Subcutaneous abdominal adipose tissue (tissue), 5 donors: ENCODE measurements at regions not wholly inside any gene's neighbourhood (a gene's known extent, or its start where the extent isn't known, plus 50 kb on each side); places are given as distances from the start of the nearest gene placed in this dataset.
"Not testable (repeated sequence)": the region's sequence is repeated elsewhere in the genome, so short reads cannot be mapped to it uniquely, and the experiment has no call there.

Experiments
- H3K27ac ChIP-seq: one replicate; pipeline ENCODE4 v1.7.0; 2013; ENCODE audit warnings: low read depth, mild to moderate bottlenecking, inconsistent platforms, low read length, moderate library complexity
- H3K27me3 ChIP-seq, 5 donors: one replicate each; pipeline ENCODE4 v1.7.0; 2013; ENCODE audit warnings: low read length in 5 of 5, inconsistent platforms in 1 of 5; ENCODE audit not compliant: control insufficient read depth in 5 of 5, insufficient read depth in 4 of 5
- H3K36me3 ChIP-seq, 5 donors: one replicate each; pipeline ENCODE4 v1.7.0; 2013; ENCODE audit warnings: low read length in 5 of 5; ENCODE audit not compliant: control insufficient read depth in 5 of 5, insufficient read depth in 5 of 5
- H3K4me1 ChIP-seq, 5 donors: one replicate each; pipeline ENCODE4 v1.7.0; 2013; ENCODE audit warnings: low read length in 5 of 5, mild to moderate bottlenecking in 3 of 5, moderate library complexity in 1 of 5; ENCODE audit not compliant: control insufficient read depth in 5 of 5, insufficient read depth in 5 of 5
- H3K4me3 ChIP-seq, 5 donors: one replicate each; pipeline ENCODE4 v1.7.0; 2013; ENCODE audit warnings: low read length in 5 of 5, low read depth in 1 of 5
- H3K9ac ChIP-seq, 5 donors: one replicate each; pipeline ENCODE4 v1.7.0; 2013; ENCODE audit warnings: low read length in 5 of 5, mild to moderate bottlenecking in 4 of 5, moderate library complexity in 3 of 5
- H3K9me3 ChIP-seq, 5 donors: one replicate each; pipeline ENCODE4 v1.7.0; 2013; ENCODE audit warnings: low read length in 5 of 5; ENCODE audit not compliant: control insufficient read depth in 5 of 5
- donor health status: healthy.
- donor health status: healthy.
- donor health status: healthy.
- donor health status: healthy.
- donor health status: healthy.

GRCh38 chr15:38846346-38846745 is 281.7 kb upstream of the RASGRP1 start:
- Histone ChIP-seq H3K9ac (no peak overlapping the region), H3K4me3 (no peak overlapping the region), H3K36me3 (no peaks in the 10 kb centered on the region), H3K4me1 (peaks cover 0 to 7% (median 0%) of the 10 kb centered on the region in 5 donors), H3K27ac (no peak overlapping the region), H3K9me3 (no peaks in the 10 kb centered on the region), H3K27me3 (no peaks in the 10 kb centered on the region)

- Histone ChIP-seq H3K27ac (no peak overlapping the region), H3K36me3 (no peaks in the 10 kb centered on the region)
Measured at GRCh38 chr15:38847666-38848065, 283.1 kb upstream of the RASGRP1 start.

GRCh38 chr15:38849046-38849445 is 284.4 kb upstream of the RASGRP1 start:
- H3K27me3 ChIP-seq = no peaks in the 10 kb centered on the region
- no peak overlapping the region for H3K4me3 ChIP-seq
- H3K36me3 ChIP-seq = no peaks in the 10 kb centered on the region
- no peaks in the 10 kb centered on the region for H3K9me3 ChIP-seq
- H3K4me1 ChIP-seq = peaks cover 0 to 7% (median 0%) of the 10 kb centered on the region in 5 donors
- no peak overlapping the region for H3K9ac ChIP-seq
- H3K27ac ChIP-seq = no peak overlapping the region

More at GRCh38 chr15:38847666-38848065, 283.1 kb upstream of the RASGRP1 start:
- no peak overlapping the region for H3K9ac ChIP-seq
- H3K9me3 ChIP-seq = no peaks in the 10 kb centered on the region
- peaks cover 0 to 7% (median 0%) of the 10 kb centered on the region in 5 donors for H3K4me1 ChIP-seq
- no peaks in the 10 kb centered on the region for H3K27me3 ChIP-seq
- no peak overlapping the region for H3K4me3 ChIP-seq

GRCh38 chr15:38852188-38852587 is 287.6 kb upstream of the RASGRP1 start:
- not testable (repeated sequence) for H3K4me1 ChIP-seq, H3K9me3 ChIP-seq, H3K9ac ChIP-seq, H3K27me3 ChIP-seq, H3K4me3 ChIP-seq, H3K36me3 ChIP-seq, H3K27ac ChIP-seq

GRCh38 chr15:38853608-38854007 is 289.0 kb upstream of the RASGRP1 start:
- Histone ChIP-seq H3K27ac (no peak overlapping the region), H3K4me3 (no peak overlapping the region), H3K36me3 (no peaks in the 10 kb centered on the region), H3K4me1 (no peaks in the 10 kb centered on the region), H3K27me3 (no peaks in the 10 kb centered on the region), H3K9ac (no peak overlapping the region), H3K9me3 (no peaks in the 10 kb centered on the region)

- no peaks in the 10 kb centered on the region for H3K9me3 ChIP-seq
- no peaks in the 10 kb centered on the region for H3K27me3 ChIP-seq
- no peaks in the 10 kb centered on the region for H3K4me1 ChIP-seq
- H3K9ac ChIP-seq = no peak overlapping the region
- no peaks in the 10 kb centered on the region for H3K36me3 ChIP-seq
- no peak overlapping the region for H3K4me3 ChIP-seq
- H3K27ac ChIP-seq = no peak overlapping the region
Measured at GRCh38 chr15:38854506-38854905, 289.9 kb upstream of the RASGRP1 start.

GRCh38 chr15:38857814-38858213 is 293.2 kb upstream of the RASGRP1 start:
- no peaks in the 10 kb centered on the region for H3K27me3 ChIP-seq
- H3K4me1 ChIP-seq = peaks cover 0 to 5% (median 0%) of the 10 kb centered on the region in 5 donors
- no peaks in the 10 kb centered on the region for H3K36me3 ChIP-seq
- no peak overlapping the region for H3K9ac ChIP-seq
- H3K27ac ChIP-seq = no peak overlapping the region
- no peak overlapping the region for H3K4me3 ChIP-seq
- no peaks in the 10 kb centered on the region for H3K9me3 ChIP-seq

GRCh38 chr15:38859574-38859973 is 295.0 kb upstream of the RASGRP1 start:
- H3K27me3 ChIP-seq = no peaks in the 10 kb centered on the region
- H3K4me3 ChIP-seq = no peak overlapping the region
- peaks cover 0 to 9% (median 4%) of the 10 kb centered on the region in 5 donors for H3K4me1 ChIP-seq
- H3K27ac ChIP-seq = no peak overlapping the region
- H3K36me3 ChIP-seq = no peaks in the 10 kb centered on the region
- H3K9ac ChIP-seq = no peak overlapping the region
- H3K9me3 ChIP-seq = no peaks in the 10 kb centered on the region

- Histone ChIP-seq H3K9ac (no peak overlapping the region), H3K27ac (no peak overlapping the region), H3K9me3 (no peaks in the 10 kb centered on the region), H3K4me3 (no peak overlapping the region), H3K36me3 (no peaks in the 10 kb centered on the region), H3K27me3 (no peaks in the 10 kb centered on the region), H3K4me1 (peaks cover 2 to 16% (median 11%) of the 10 kb centered on the region in 5 donors)
Measured at GRCh38 chr15:38860253-38860652, 295.6 kb upstream of the RASGRP1 start.

GRCh38 chr15:38860674-38861073 is 296.1 kb upstream of the RASGRP1 start:
- Histone ChIP-seq H3K27me3 (no peaks in the 10 kb centered on the region), H3K27ac (no peak overlapping the region), H3K4me1 (peaks cover 2 to 16% (median 12%) of the 10 kb centered on the region in 5 donors)

GRCh38 chr15:38861108-38861507 is 296.5 kb upstream of the RASGRP1 start:
- Histone ChIP-seq H3K4me3 (no peak overlapping the region), H3K9me3 (no peaks in the 10 kb centered on the region), H3K36me3 (no peaks in the 10 kb centered on the region), H3K27me3 (no peaks in the 10 kb centered on the region), H3K9ac (no peak overlapping the region), H3K4me1 (peaks cover 2 to 16% (median 12%) of the 10 kb centered on the region in 5 donors), H3K27ac (no peak overlapping the region)

More at GRCh38 chr15:38860674-38861073, 296.1 kb upstream of the RASGRP1 start:
- H3K9me3 ChIP-seq = no peaks in the 10 kb centered on the region
- H3K36me3 ChIP-seq = no peaks in the 10 kb centered on the region
- H3K9ac ChIP-seq = no peak overlapping the region
- H3K4me3 ChIP-seq = no peak overlapping the region
